ENCODE measurements at regions not wholly inside any gene's neighbourhood (a gene's known extent, or its start where the extent isn't known, plus 50 kb on each side); places are given as distances from the start of the nearest gene placed in this dataset.

- DNase-seq: no peak
- H3K4me1 Mint-ChIP-seq (ENCODE audit: low read depth, unreplicated experiment): no peaks in the 10 kb centered on the region
- no peak overlapping the region for H3K4me3 Mint-ChIP-seq (ENCODE audit: low read depth, unreplicated experiment)
- intact Hi-C loops (cut with micrococcal nuclease; ENCODE audit: unreplicated experiment): no loop called here
- peaks cover 18% of the 10 kb centered on the region for H3K27me3 Mint-ChIP-seq (ENCODE audit: unreplicated experiment)
- TF ChIP-seq, protein P1, sequence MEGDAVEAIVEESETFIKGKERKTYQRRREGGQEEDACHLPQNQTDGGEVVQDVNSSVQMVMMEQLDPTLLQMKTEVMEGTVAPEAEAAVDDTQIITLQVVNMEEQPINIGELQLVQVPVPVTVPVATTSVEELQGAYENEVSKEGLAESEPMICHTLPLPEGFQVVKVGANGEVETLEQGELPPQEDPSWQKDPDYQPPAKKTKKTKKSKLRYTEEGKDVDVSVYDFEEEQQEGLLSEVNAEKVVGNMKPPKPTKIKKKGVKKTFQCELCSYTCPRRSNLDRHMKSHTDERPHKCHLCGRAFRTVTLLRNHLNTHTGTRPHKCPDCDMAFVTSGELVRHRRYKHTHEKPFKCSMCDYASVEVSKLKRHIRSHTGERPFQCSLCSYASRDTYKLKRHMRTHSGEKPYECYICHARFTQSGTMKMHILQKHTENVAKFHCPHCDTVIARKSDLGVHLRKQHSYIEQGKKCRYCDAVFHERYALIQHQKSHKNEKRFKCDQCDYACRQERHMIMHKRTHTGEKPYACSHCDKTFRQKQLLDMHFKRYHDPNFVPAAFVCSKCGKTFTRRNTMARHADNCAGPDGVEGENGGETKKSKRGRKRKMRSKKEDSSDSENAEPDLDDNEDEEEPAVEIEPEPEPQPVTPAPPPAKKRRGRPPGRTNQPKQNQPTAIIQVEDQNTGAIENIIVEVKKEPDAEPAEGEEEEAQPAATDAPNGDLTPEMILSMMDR (IDR thresholded peaks at IDR 0.05; ENCODE audit: unreplicated experiment): no peak
- no peak overlapping the region for H3K27ac Mint-ChIP-seq (ENCODE audit: unreplicated experiment)
- CTCF ChIA-PET: interaction anchor here (0.6 kb wide), 1 partner anchor 479 kb away, joined by 3 read pairs; no protein-coding TSS in a partner anchor
- BruUV-seq (replicated peaks): no TSS peak
- H3K36me3 Mint-ChIP-seq (ENCODE audit: insufficient read depth, unreplicated experiment): no peaks in the 10 kb centered on the region
- peaks cover 5% of the 10 kb centered on the region for H3K9me3 Mint-ChIP-seq (ENCODE audit: low read depth, unreplicated experiment)
Observed at GRCh38 chr6:125393449-125393858, 91.7 kb upstream of the HDDC2 start.

DNA sequence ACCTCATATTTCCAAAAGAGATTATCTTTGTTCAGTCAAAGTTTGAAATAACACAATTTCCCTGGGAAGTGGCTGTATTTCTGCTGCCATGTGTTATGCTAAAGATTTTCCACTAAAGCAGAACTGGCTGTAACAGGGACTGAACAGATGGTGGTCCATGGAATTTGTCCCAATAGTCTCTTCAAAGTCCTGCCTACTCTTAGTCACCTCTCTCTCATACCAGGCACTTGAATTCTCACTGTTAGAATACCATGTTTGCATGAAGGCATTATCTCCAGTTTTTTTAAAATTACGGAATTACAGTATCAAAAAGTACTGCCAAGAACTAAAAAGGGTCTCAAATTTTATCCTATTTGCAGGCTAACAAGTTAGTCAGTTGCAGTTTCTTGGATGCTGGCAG, 105.0 kb upstream of the HDDC2 start:
- no peaks in the 10 kb centered on the region for H3K36me3 Mint-ChIP-seq (ENCODE audit: insufficient read depth, unreplicated experiment)
- CTCF ChIA-PET: no interaction called here
- BruUV-seq (replicated peaks): no TSS peak
- no peak overlapping the region for H3K27ac Mint-ChIP-seq (ENCODE audit: unreplicated experiment)
- DNase-seq: no peak
- H3K4me3 Mint-ChIP-seq (ENCODE audit: low read depth, unreplicated experiment): no peak overlapping the region
- TF ChIP-seq, protein P1 (IDR thresholded peaks at IDR 0.05; ENCODE audit: unreplicated experiment): no peak
- H3K4me1 Mint-ChIP-seq (ENCODE audit: low read depth, unreplicated experiment): no peaks in the 10 kb centered on the region
- H3K27me3 Mint-ChIP-seq (ENCODE audit: unreplicated experiment): peaks cover 28% of the 10 kb centered on the region
- intact Hi-C loops (cut with micrococcal nuclease; ENCODE audit: unreplicated experiment): no loop called here
- no peaks in the 10 kb centered on the region for H3K9me3 Mint-ChIP-seq (ENCODE audit: low read depth, unreplicated experiment)

- CTCF ChIA-PET: no interaction called here
- BruUV-seq (replicated peaks): no TSS peak
- no peak overlapping the region for H3K27ac Mint-ChIP-seq (ENCODE audit: unreplicated experiment)
- no peaks in the 10 kb centered on the region for H3K36me3 Mint-ChIP-seq (ENCODE audit: insufficient read depth, unreplicated experiment)
- DNase-seq: no peak
- H3K4me1 Mint-ChIP-seq (ENCODE audit: low read depth, unreplicated experiment): no peaks in the 10 kb centered on the region
- no peak overlapping the region for H3K4me3 Mint-ChIP-seq (ENCODE audit: low read depth, unreplicated experiment)
- intact Hi-C loops (cut with micrococcal nuclease; ENCODE audit: unreplicated experiment): no loop called here
- no peaks in the 10 kb centered on the region for H3K27me3 Mint-ChIP-seq (ENCODE audit: unreplicated experiment)
- H3K9me3 Mint-ChIP-seq (ENCODE audit: low read depth, unreplicated experiment): no peaks in the 10 kb centered on the region
- TF ChIP-seq, protein P1 (IDR thresholded peaks at IDR 0.05; ENCODE audit: unreplicated experiment): no peak
Observed at GRCh38 chr6:125414507-125414906, 112.7 kb upstream of the HDDC2 start.

DNA sequence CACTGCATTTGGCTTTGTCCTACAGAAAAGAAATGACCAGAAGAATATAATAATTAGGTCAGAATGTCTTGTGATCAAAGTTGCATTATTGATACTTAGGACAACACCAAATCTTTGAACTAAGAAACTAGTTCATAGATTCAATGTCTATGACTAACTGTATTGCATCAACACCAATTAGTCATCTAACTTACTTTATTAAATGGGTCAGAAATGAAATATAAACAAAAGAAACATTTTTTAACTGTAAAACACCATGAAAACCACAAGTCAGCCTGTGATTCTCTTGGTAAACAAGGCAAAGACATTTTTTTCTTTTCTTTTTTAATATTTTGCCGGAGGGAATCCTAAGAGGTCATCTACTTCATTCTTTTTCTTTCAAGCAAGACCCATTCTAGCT, 114.1 kb upstream of the HDDC2 start:
- Mint-ChIP-seq H3K4me1 (ENCODE audit: low read depth, unreplicated experiment) (no peaks in the 10 kb centered on the region), H3K27ac (ENCODE audit: unreplicated experiment) (no peak overlapping the region), H3K4me3 (ENCODE audit: low read depth, unreplicated experiment) (no peak overlapping the region), H3K27me3 (ENCODE audit: unreplicated experiment) (no peaks in the 10 kb centered on the region), H3K9me3 (ENCODE audit: low read depth, unreplicated experiment) (no peaks in the 10 kb centered on the region), H3K36me3 (ENCODE audit: insufficient read depth, unreplicated experiment) (no peaks in the 10 kb centered on the region)
- no TSS peak for BruUV-seq (replicated peaks)
- DNase-seq: no peak
- intact Hi-C loops (cut with micrococcal nuclease; ENCODE audit: unreplicated experiment): no loop called here
- TF ChIP-seq, protein P1 (IDR thresholded peaks at IDR 0.05; ENCODE audit: unreplicated experiment): no peak
- CTCF ChIA-PET: no interaction called here

Measured in Calu3 (cell line).